HuH-7 (cell line): ENCODE measurements at regions not wholly inside any gene's neighbourhood (a gene's known extent, or its start where the extent isn't known, plus 50 kb on each side); places are given as distances from the start of the nearest gene placed in this dataset.
"Not testable (repeated sequence)": the region's sequence is repeated elsewhere in the genome, so short reads cannot be mapped to it uniquely, and the experiment has no call there.

Source experiments
- DNase-seq: peaks from one replicate; pipeline ENCODE4 v3.0.0; 2011; ENCODE audit warnings: low spot score

GRCh38 chr13:76829572-76830327, 56.5 kb downstream of the KCTD12 start:
- DNase-seq: no peak

- no peak for DNase-seq
Measured at GRCh38 chr13:76828316-76828741, 57.9 kb downstream of the KCTD12 start.

- no peak for DNase-seq
Measured at GRCh38 chr13:76826527-76826926, 59.7 kb downstream of the KCTD12 start.

GRCh38 chr13:76825430-76825829, 60.8 kb downstream of the KCTD12 start:
- DNase-seq: no peak

- DNase-seq: no peak
Measured at GRCh38 chr13:76823969-76824368, 62.2 kb downstream of the KCTD12 start.

- no peak for DNase-seq
Measured at GRCh38 chr13:76822698-76823267, 63.4 kb downstream of the KCTD12 start.

- DNase-seq: not testable (repeated sequence)
Measured at GRCh38 chr13:76821222-76821621, 65.0 kb downstream of the KCTD12 start.

GRCh38 chr13:76820759-76821158, 65.4 kb downstream of the KCTD12 start:
- no peak for DNase-seq

GRCh38 chr13:76816394-76816793, 69.8 kb downstream of the KCTD12 start:
- DNase-seq: no peak

- no peak for DNase-seq
Measured at GRCh38 chr13:76815344-76815743, 70.9 kb downstream of the KCTD12 start.

GRCh38 chr13:76813891-76814290, 72.3 kb downstream of the KCTD12 start:
- DNase-seq: no peak

GRCh38 chr13:76813000-76813691, 73.1 kb downstream of the KCTD12 start:
- DNase-seq: no peak

- DNase-seq: no peak
Measured at GRCh38 chr13:76812206-76812897, 73.9 kb downstream of the KCTD12 start.

GRCh38 chr13:76809389-76809788, 76.8 kb downstream of the KCTD12 start:
- no peak for DNase-seq

GRCh38 chr13:76808927-76809326, 77.3 kb downstream of the KCTD12 start:
- DNase-seq: no peak

- DNase-seq: no peak
Measured at GRCh38 chr13:76804801-76805200, 81.4 kb downstream of the KCTD12 start.

GRCh38 chr13:76803831-76804230, 82.4 kb downstream of the KCTD12 start:
- DNase-seq: no peak

- no peak for DNase-seq
Measured at GRCh38 chr13:76800943-76801342, 85.3 kb downstream of the KCTD12 start.

- DNase-seq: no peak
Measured at GRCh38 chr13:76799696-76800095, 86.5 kb downstream of the KCTD12 start.

GRCh38 chr13:76798037-76798436, 88.2 kb downstream of the KCTD12 start:
- no peak for DNase-seq

GRCh38 chr13:76797361-76797760, 88.8 kb downstream of the KCTD12 start:
- DNase-seq: no peak

- no peak for DNase-seq
Measured at GRCh38 chr13:76796851-76797250, 89.4 kb downstream of the KCTD12 start.
